WERI-Rb-1 (cell line): ENCODE measurements at regions not wholly inside any gene's neighbourhood (a gene's known extent, or its start where the extent isn't known, plus 50 kb on each side); places are given as distances from the start of the nearest gene placed in this dataset.
"Not testable (repeated sequence)": the region's sequence is repeated elsewhere in the genome, so short reads cannot be mapped to it uniquely, and the experiment has no call there.

Source experiments
- DNase-seq: peaks from one replicate; pipeline ENCODE4 v3.0.0-alpha.2; 2020
- H3K27ac ChIP-seq: fragments of 250-450 bp; sonication (Bioruptor Pico); 2 replicates; pipeline ENCODE4 v1.5.1; 2020; ENCODE audit warnings: mild to moderate bottlenecking, moderate library complexity
- H3K27me3 ChIP-seq: fragments of 250-450 bp; sonication (Bioruptor Pico); 2 replicates; pipeline ENCODE4 v1.5.1; 2021; ENCODE audit warnings: mild to moderate bottlenecking, low read depth, moderate library complexity; ENCODE audit not compliant: insufficient read depth, severe bottlenecking
- H3K36me3 ChIP-seq: fragments of 250-450 bp; sonication (Bioruptor Pico); 2 replicates; pipeline ENCODE4 v1.5.1; 2020; ENCODE audit warnings: mild to moderate bottlenecking, moderate library complexity
- H3K4me3 ChIP-seq: 2 replicates; pipeline ENCODE4 v1.5.1; 2011; ENCODE audit warnings: low read depth, mild to moderate bottlenecking, control low read depth, low read length
- H3K9me3 ChIP-seq: fragments of 250-450 bp; sonication (Bioruptor Pico); 2 replicates; pipeline ENCODE4 v1.5.1; 2021; ENCODE audit warnings: mild to moderate bottlenecking, moderate library complexity; ENCODE audit not compliant: severe bottlenecking
- CTCF ChIP-seq: IDR thresholded peaks from 2 replicates; pipeline ENCODE4 v1.5.1; 2011; ENCODE audit warnings: low read depth, mild to moderate bottlenecking, control low read depth, inconsistent platforms, low read length

GRCh38 chr13:22925881-22926747 lies 254.7 kb upstream of the SGCG start:
- peaks cover 25% of the 10 kb centered on the region for H3K27me3 ChIP-seq
- DNase-seq = no peak

GRCh38 chr13:22926748-22927400 lies 253.9 kb upstream of the SGCG start:
- Histone ChIP-seq H3K27ac (no peak overlapping the region), H3K27me3 (peaks cover 28% of the 10 kb centered on the region), H3K9me3 (peaks cover 5% of the 10 kb centered on the region), H3K36me3 (no peaks in the 10 kb centered on the region), H3K4me3 (no peak overlapping the region)
- TF ChIP-seq CTCF = no peak
- DNase-seq = no peak

More at GRCh38 chr13:22925881-22926747, 254.7 kb upstream of the SGCG start:
- Histone ChIP-seq H3K36me3 (no peaks in the 10 kb centered on the region), H3K9me3 (peaks cover 5% of the 10 kb centered on the region), H3K27ac (no peak overlapping the region), H3K4me3 (no peak overlapping the region)
- no peak for TF ChIP-seq CTCF

- H3K9me3 ChIP-seq, DNase-seq: not testable (repeated sequence)
- H3K27me3 ChIP-seq = peaks cover 29% of the 10 kb centered on the region
These were observed 252.9 kb upstream of the SGCG start for GRCh38 chr13:22927845-22928244.

GRCh38 chr13:22929381-22930126 lies 251.2 kb upstream of the SGCG start:
- peaks cover 2% of the 10 kb centered on the region for H3K9me3 ChIP-seq
- no peak overlapping the region for H3K27ac ChIP-seq
- H3K36me3 ChIP-seq = no peaks in the 10 kb centered on the region
- TF ChIP-seq CTCF = no peak
- peaks cover 28% of the 10 kb centered on the region for H3K27me3 ChIP-seq
- DNase-seq = no peak
- H3K4me3 ChIP-seq = no peak overlapping the region

More at GRCh38 chr13:22927845-22928244, 252.9 kb upstream of the SGCG start:
- H3K27ac ChIP-seq, H3K4me3 ChIP-seq, H3K36me3 ChIP-seq: not testable (repeated sequence)

GRCh38 chr13:22931576-22931975 lies 249.2 kb upstream of the SGCG start:
- no peak for DNase-seq
- Histone ChIP-seq H3K4me3 (no peak overlapping the region), H3K27me3 (peaks cover 35% of the 10 kb centered on the region), H3K9me3 (peaks cover 2% of the 10 kb centered on the region), H3K36me3 (no peaks in the 10 kb centered on the region), H3K27ac (no peak overlapping the region)
- TF ChIP-seq CTCF = no peak

- not testable (repeated sequence) for H3K9me3 ChIP-seq, DNase-seq, H3K36me3 ChIP-seq, H3K27ac ChIP-seq, H3K4me3 ChIP-seq
- peaks cover 36% of the 10 kb centered on the region for H3K27me3 ChIP-seq
These were observed 248.0 kb upstream of the SGCG start for GRCh38 chr13:22932632-22933412.
